ENCODE measurements at regions not wholly inside any gene's neighbourhood (a gene's known extent, or its start where the extent isn't known, plus 50 kb on each side); places are given as distances from the start of the nearest gene placed in this dataset.

DNA sequence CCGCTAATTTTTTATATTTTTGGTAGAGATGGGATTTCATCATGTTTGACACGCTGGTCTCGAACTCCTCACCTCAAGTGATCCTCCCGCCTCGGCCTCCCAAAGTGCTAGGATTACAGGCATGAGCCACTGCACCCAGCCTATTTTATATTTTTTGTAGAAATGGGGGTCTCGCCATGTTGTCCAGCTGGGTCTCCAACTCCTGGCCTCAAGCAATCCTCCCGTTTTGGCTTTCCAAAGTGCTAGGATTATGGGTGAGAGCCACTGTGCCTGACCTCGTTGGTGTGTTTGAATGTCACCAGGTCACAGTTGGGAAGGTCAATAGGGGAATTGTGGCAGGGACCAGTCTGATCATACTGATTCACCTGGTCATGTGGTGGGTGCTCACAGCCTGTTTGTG is 56.7 kb upstream of the NKD1 start:
- intact Hi-C loops (cut with micrococcal nuclease), result no loop called here
- no peak for DNase-seq
- Histone ChIP-seq H3K4me2 (replicated peaks; ENCODE audit: extremely low read depth, low read length, poor library complexity, severe bottlenecking) (no peak overlapping the region), H3K9me3 (replicated peaks in 1 of 2; ENCODE audit: control insufficient read depth in 1 of 2, insufficient read depth in 1 of 2, low read length in 2 of 2) (peaks cover 5 to 6% of the 10 kb centered on the region in 2 donors), H2AFZ (ENCODE audit: insufficient read depth, low read depth, low read length, poor library complexity, severe bottlenecking) (no peak overlapping the region), H3K4me3 (replicated peaks in 1 of 3; ENCODE audit: low read depth in 2 of 3, low read length in 3 of 3) (no peak overlapping the region), H3K27me3 (ENCODE audit: control insufficient read depth in 2 of 2, insufficient read depth in 2 of 2, low read length in 2 of 2) (no peaks in the 10 kb centered on the region), H3K36me3 (replicated peaks in 1 of 2; ENCODE audit: control insufficient read depth in 1 of 2, insufficient read depth in 2 of 2, low read length in 2 of 2) (no peaks in the 10 kb centered on the region), H4K20me1 (ENCODE audit: insufficient read depth, low read length) (no peaks in the 10 kb centered on the region), H3K27ac (ENCODE audit: low read depth in 1 of 2, low read length in 2 of 2) (no peak overlapping the region), H3K4me1 (ENCODE audit: control insufficient read depth in 1 of 2, insufficient read depth in 2 of 2, low read length in 2 of 2) (no peaks in the 10 kb centered on the region), H3K9ac (ENCODE audit: insufficient read depth, low read length, poor library complexity, severe bottlenecking) (no peak overlapping the region), H3K79me2 (ENCODE audit: insufficient read depth, low read length) (no peaks in the 10 kb centered on the region)
- Mint-ChIP-seq H3K9me3 (peaks cover 7 to 17% (median 10%) of the 10 kb centered on the region in 7 donors), H3K4me3 (no peak overlapping the region), H3K36me3 (no peaks in the 10 kb centered on the region), H3K4me1 (no peaks in the 10 kb centered on the region), H3K27ac (no peak overlapping the region), H3K27me3 (ENCODE audit: low read depth in 3 of 3) (peaks cover 3 to 10% (median 5%) of the 10 kb centered on the region in 3 donors)
- no CpG with 5 or more reads among the region's 8 CpGs for WGBS (ENCODE audit: insufficient coverage)
- TF ChIP-seq, protein P1, sequence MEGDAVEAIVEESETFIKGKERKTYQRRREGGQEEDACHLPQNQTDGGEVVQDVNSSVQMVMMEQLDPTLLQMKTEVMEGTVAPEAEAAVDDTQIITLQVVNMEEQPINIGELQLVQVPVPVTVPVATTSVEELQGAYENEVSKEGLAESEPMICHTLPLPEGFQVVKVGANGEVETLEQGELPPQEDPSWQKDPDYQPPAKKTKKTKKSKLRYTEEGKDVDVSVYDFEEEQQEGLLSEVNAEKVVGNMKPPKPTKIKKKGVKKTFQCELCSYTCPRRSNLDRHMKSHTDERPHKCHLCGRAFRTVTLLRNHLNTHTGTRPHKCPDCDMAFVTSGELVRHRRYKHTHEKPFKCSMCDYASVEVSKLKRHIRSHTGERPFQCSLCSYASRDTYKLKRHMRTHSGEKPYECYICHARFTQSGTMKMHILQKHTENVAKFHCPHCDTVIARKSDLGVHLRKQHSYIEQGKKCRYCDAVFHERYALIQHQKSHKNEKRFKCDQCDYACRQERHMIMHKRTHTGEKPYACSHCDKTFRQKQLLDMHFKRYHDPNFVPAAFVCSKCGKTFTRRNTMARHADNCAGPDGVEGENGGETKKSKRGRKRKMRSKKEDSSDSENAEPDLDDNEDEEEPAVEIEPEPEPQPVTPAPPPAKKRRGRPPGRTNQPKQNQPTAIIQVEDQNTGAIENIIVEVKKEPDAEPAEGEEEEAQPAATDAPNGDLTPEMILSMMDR (IDR thresholded peaks at IDR 0.05), result no peak

DNA sequence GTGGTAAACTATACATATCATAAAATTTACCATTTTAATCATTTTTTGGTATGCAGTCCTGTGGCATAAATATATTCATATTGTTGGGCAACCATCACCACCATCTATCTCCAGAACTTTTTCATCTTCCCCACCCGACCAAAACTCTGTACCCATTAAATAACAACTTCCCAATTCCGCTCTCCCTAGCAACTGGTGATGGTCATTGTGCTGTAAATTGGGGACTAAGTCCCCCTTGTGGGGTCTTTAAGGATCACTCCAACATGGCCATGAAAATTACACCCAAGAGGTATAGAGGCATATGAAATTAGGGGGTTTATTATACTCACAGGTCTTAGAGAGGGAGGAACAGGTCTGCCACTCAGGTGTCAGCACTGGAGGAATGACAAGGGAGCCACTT is 57.4 kb upstream of the NKD1 start:
- Histone ChIP-seq H3K9me3 (replicated peaks in 1 of 2; ENCODE audit: control insufficient read depth in 1 of 2, insufficient read depth in 1 of 2, low read length in 2 of 2) (peaks cover 10 to 12% of the 10 kb centered on the region in 2 donors), H3K4me1 (ENCODE audit: control insufficient read depth in 1 of 2, insufficient read depth in 2 of 2, low read length in 2 of 2) (no peaks in the 10 kb centered on the region), H4K20me1 (ENCODE audit: insufficient read depth, low read length) (no peaks in the 10 kb centered on the region), H3K4me2 (replicated peaks; ENCODE audit: extremely low read depth, low read length, poor library complexity, severe bottlenecking) (no peak overlapping the region), H3K27me3 (ENCODE audit: control insufficient read depth in 2 of 2, insufficient read depth in 2 of 2, low read length in 2 of 2) (no peaks in the 10 kb centered on the region), H2AFZ (ENCODE audit: insufficient read depth, low read depth, low read length, poor library complexity, severe bottlenecking) (no peak overlapping the region), H3K27ac (ENCODE audit: low read depth in 1 of 2, low read length in 2 of 2) (no peak overlapping the region), H3K79me2 (ENCODE audit: insufficient read depth, low read length) (no peaks in the 10 kb centered on the region), H3K4me3 (replicated peaks in 1 of 3; ENCODE audit: low read depth in 2 of 3, low read length in 3 of 3) (no peak overlapping the region), H3K9ac (ENCODE audit: insufficient read depth, low read length, poor library complexity, severe bottlenecking) (no peak overlapping the region), H3K36me3 (replicated peaks in 1 of 2; ENCODE audit: control insufficient read depth in 1 of 2, insufficient read depth in 2 of 2, low read length in 2 of 2) (no peaks in the 10 kb centered on the region)
- TF ChIP-seq, protein P1 (IDR thresholded peaks at IDR 0.05), result no peak
- H3K4me3 Mint-ChIP-seq, result no peak overlapping the region
- intact Hi-C loops (cut with micrococcal nuclease), result no loop called here
- no peak overlapping the region for H3K27ac Mint-ChIP-seq
- peaks cover 3 to 10% (median 5%) of the 10 kb centered on the region in 3 donors for H3K27me3 Mint-ChIP-seq (ENCODE audit: low read depth in 3 of 3)
- no peak for DNase-seq
- H3K9me3 Mint-ChIP-seq, result peaks cover 12 to 20% (median 16%) of the 10 kb centered on the region in 7 donors
- no CpG with 5 or more reads among the region's 2 CpGs for WGBS (ENCODE audit: insufficient coverage)
- H3K36me3 Mint-ChIP-seq, result no peaks in the 10 kb centered on the region
- no peaks in the 10 kb centered on the region for H3K4me1 Mint-ChIP-seq

All from CD14-positive monocyte (primary cell).